HG03196 (cell line): ENCODE measurements at regions not wholly inside any gene's neighbourhood (a gene's known extent, or its start where the extent isn't known, plus 50 kb on each side); places are given as distances from the start of the nearest gene placed in this dataset.

Experiments used
- ATAC-seq: cut with Tn5 transposase; IDR thresholded peaks from one replicate; pipeline ENCODE4 v1.9.1; 2021; ENCODE audit not compliant: unreplicated experiment

DNA sequence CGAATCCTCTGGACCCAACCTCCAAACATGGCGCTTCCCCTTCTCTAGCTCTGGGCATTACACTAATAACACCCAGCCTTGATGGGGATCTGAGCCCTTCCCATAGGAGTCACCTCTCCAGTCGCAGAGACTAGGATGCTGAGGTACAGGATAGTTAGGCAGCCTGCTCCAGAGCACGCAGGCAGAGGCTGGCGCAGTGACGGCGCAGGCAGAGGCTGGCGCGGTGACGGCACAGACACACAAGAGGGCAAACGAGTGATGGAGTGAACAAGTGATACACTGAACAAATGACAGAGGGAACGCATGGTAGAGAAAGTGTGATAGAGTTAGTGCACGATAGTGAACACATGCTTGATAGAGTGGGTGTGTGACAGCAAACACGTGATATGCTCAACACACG is 518.5 kb downstream of the EIPR1 start:
- ATAC-seq: no peak

DNA sequence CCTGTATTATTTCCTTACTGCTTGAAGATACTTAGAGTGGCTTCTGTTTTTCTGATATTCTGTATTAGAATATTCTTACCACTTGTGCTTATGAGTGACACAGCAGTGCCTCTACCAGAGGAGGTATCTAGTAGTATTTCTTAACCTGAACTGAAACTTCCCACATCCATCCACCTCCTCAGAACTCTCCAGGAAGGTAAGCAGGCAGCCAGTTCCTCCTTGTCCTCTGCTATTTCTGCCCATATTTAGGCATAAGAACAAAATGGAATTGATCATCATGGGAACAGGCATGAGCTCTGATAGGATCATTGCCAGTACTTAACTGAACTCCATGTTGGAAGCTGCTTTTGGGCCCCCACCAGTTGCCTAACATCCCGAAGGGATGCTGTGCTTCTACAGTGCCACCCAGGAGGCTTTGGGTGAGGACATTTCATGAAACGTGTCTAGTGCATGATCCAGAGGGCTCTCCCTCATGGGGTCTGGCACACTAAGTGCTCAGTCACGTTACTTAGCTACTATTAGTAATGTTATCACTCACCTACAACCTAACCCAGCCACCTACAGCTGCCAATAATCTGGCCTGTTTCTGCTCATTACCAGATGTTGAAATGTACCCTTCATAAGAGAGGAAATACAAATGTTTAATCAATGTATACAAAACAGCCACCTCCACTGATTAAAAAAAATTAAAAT is 520.7 kb downstream of the EIPR1 start:
- ATAC-seq: no peak

DNA sequence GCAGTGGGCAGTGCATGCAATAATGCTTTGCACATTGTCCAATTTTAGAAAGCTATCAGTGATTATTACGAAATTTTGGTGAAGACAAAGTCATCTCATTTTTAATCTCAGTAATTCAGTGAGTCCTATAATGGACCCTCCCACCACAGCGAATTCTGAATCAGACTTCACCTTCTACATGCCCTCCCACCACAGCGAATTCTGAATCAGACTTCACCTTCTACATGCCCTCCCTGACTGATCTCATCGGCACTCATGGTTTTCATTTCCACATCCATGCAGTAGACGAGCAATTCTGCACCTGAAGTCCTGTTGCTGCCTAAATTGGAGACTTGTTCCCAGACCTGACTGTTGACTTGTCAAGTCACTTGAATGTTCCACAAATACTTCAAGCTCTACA is 522.3 kb downstream of the EIPR1 start:
- ATAC-seq: no peak

DNA sequence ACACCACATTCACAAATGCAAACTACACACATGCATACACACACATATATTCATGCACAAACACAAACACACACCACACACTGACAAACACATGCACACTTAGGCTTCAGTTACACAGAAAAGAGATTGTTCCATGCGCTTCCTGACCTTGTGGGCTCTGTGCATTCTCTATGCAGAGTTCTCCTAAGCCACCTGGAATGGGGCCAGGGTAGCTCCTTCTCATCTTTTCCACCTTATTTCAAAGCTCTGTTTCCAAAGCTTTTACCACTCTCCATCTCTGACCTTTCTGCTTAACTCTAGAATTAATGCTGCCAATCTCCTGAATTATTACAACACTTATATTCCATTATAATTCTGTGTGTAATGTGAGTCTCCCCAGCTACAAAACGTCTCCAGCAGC is 522.3 kb upstream of the MYT1L start:
- no peak for ATAC-seq

DNA sequence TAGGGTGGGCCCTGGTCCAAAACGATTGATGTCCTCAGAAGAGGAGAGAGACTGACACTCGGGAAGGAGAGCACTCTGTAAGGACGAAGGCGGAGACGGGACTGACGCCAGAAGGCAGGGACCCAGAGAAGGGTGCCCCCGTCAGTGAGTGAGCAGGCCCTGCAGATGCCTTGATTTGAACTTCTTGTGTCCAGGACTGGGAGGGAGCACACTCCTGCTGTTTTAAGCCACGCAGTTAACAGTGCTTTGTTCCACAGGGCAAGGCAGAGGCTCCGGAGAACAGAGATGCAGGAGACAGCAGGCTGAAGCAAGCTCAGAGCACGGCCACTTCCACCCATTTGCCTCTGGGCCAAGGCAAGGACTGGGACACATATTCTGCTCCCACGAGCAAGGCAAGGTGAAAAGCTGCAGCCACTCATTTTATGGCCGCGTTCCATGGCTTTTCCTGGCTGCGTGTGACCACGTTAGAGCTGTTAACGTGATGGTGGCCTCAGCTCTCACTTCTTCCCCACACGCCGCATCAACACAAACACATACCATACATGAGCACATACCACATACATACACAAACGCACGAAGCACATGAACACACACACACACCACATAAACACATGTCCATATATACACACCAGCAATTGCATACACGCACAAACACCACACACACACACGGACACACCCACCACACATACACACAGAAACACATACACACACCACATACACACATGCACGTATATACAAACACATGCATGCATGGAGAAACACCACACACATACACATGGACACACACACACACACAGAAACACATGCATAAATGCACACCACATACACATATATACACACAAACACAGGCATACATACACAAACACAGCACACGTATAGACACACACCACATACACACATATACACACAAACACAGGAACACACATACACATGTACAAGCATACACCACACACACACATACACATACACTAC is 521.0 kb upstream of the MYT1L start:
- no peak for ATAC-seq

DNA sequence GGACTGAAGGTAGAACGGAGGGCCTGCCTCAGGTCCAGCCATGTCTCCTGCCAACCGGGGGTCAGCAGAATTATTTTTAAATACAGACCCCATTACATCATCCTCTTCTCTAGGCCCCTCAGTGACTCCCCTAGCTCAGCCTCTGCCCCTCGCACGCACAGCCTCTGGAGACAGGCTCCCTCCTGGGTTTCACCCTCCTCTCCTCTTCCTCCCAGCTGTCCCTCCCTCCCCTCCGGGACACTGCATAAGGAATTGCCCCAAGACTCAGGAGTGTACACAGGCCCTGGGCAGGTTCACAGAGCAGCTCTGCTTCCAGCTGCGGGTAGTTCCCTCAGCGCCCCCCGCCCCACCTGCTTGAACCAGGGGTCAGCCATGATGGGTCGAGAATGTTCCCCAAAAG is 520.2 kb upstream of the MYT1L start:
- ATAC-seq: no peak

DNA sequence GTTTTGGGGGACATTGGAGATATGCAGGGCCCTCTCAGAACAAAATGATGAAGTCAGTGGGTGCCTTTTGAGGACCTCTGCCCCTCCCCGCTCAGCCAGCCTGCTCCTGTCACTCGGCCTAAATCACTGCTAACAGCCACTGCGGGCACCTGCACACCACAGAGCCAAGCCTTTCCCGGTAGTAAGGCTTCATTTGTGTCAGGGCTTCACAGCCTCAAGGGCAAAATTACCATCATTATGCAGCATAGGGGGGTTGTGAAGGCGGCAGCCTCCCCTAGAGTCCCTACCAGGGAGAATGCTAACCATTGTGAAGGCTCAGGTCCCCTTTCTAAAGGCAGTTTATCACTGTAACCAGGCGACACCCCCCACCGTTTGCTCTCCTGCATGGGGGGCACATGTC is 519.8 kb upstream of the MYT1L start:
- no peak for ATAC-seq

DNA sequence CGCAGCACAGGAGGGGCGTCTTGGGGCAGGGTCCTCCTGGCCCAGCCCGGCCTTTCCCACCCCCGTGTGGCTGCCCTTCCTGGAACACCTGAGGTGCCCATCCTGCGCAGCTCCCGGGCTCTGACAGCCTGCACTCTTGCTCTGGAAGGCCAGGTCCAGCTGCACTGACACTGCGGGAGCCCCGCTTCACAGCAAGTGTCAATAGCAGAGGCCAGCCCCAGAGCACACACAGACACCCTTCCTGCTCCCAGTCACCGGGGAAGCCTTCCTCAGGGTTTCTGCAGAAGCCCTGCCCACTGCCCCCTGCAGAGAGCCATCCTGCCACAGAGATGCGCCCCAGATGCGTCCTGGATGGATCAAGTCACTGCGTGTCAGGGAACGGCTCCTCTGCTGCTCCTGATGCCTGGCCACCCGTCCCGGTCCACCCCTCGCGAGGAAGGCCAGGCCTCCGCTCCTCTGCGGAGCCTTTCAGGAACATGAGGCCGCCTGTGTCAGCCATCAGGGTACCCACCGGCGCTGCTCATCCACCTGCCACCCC is 519.2 kb upstream of the MYT1L start:
- no peak for ATAC-seq

DNA sequence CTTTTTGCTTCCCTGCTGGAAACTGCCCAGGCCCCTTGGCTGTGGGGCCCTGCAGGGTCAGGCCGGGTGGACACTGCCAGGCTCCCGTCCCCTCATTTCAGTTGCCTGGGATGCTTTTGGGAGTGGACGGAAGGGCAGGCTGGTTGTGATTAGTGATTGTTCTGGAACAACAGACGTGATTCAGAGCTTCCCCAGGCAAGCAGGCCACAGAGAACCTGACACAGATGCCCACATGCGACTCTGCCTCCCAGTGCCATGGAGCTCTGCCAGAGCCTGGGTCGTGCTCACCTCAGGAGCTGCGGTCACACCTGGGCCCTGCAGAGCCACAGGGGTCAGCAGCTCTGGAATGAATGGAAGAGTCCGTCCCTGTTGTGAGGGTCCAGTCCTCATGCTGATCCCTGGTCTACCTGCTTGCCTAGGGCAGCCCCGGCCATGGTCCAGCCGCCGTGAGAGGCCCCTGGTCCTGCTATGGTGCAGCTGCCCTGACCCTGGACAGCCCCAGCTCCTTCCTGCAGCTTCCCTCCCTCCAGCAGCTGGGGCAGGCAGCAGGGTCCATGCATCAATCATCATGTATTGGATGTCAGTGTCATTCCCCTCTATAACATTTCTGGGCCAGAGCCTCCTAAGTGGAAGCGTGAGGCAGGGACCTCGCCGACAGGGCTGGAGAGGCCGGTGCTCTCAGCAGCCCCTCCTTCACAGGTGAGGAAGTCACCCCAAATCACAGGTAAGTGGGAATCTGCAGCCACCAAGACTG is 518.6 kb upstream of the MYT1L start:
- no peak for ATAC-seq

DNA sequence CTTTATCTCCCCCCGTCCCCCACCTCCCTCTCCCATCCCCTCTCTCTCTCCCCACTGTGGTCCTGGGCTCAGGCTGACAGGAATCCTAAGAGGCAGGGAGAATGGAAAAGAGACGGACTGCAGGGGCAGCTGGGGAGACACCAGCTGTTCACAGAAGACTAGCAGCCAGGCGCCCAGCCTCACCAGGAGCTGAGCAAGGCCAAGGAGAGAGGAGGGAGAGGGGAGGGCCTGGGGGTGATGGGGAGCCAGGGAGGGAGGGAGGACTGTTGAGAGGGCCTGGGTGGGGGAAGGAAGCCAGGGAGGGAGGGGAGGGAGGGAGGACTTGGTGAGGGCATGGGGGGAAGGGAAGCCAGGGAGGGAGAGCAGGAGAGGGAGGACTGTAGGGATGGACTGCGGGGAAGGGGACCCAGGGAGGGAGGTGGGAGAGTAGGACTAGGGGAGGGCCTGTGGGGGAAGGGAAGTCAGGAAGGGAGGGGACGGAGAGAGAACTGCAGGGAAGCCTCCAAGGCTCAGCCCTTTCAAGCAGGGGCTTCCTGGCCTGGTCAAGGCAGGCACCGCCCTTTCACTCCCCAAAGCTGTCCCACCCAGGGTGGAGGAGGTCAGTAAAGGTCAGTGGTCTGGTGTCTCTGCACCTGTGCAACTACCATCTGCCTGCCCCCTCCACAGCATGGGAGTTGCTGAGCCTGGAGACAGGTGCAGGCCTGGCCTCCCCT is 517.7 kb upstream of the MYT1L start:
- no peak for ATAC-seq

DNA sequence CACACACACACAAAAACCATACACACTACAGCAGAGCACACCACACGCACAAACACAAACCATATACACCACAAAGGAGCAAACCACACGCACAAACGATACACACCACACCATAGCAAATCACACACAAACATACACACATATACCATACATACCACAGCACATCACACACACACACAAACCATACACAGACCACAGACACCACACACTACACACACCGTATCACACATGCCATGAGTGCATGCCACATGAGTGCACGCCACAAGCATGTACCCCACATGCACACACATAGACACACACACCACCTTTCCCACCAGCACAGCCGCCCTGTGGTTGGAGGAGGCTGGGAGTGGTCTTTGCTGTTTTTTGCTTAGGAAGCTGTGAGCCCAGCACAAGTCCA is 517.1 kb upstream of the MYT1L start:
- ATAC-seq: no peak

DNA sequence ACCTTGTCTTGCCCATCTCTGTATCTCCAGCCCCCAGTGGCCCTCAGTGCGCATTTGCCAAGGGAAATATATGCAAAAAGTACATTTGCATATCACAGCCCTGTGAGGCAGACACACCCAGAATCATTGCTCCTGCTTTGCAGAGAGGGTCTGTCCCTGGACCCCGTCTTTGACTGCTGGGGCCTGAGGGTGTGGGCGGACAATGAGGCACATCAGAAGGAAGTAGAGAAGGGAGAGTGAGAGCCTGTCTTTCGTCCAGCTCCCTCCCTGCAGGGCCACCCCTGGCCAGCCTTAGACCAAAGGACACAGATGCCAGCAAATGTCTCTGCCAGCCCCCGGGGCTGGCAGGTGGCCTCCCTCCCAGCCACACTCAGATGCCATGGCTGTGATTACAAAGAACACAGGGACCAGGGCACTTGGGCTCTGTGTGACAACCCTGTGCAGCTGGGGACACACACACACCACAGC is 516.2 kb upstream of the MYT1L start:
- no peak for ATAC-seq

DNA sequence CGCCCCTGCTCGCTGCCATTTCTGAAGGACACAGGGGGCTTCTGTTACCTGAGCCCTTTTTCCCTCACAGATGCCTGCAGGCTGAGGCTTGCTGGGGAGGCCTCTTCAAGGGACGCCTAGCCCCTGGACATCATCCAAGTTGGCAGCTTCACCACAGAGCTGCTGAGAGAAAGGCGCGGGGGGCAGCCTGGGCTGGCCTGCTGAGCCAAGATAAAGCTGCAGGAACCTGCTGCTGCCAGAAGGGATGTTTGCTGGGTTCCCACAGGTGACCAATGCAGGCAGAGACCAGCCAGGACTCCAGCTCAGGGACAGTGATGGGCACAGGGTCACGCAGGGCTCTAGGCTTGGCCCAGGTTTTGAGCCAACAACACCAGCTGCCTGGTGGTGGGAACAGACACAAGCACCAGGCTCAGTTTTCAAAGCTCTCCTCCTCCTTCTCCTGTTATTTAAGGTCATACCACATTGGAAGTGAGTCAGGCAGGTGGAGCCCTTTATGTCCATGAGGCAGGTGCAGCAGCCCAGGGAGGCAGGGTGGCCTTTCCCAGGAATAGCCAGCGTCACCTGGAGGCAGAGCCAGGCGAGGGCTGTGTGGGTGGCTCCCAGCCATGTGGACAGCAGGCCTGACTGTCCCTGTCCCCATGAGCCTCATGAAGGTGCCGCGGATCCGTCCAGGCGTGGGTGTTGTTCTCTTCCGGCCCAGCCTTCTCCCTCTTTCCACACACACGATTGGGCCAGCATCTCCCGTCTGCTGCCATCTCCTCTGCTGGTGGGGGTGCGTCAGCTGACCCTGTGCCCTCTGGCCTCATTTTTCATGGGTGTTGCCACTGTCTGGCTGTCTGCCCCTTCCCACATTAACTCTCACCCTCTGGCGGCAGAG is 515.5 kb upstream of the MYT1L start:
- ATAC-seq: no peak

DNA sequence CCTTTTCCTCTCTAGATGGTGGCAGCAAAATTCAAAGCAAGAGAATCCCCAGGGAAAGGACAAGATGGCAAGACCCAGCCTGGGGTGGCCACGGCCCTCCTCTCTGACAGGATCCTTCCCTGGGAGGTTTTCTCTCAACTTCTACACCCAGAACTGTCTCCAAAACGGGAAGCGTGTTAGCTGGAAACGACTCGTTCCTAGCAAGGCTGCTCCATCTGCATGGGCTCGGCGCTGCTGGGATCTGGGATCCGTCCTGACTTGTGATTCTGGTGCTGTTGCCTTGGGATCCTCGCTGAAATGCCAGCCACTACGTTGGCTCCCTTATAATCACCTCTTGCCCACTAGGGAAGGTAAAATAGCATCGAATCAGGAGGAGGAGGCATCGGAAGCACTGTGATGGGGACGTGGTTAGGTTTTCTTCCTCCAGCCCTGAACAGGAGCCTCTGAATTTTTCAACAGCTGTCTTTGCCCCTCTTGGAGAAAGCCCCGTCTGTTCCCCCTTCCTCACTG is 514.8 kb upstream of the MYT1L start:
- ATAC-seq: no peak

DNA sequence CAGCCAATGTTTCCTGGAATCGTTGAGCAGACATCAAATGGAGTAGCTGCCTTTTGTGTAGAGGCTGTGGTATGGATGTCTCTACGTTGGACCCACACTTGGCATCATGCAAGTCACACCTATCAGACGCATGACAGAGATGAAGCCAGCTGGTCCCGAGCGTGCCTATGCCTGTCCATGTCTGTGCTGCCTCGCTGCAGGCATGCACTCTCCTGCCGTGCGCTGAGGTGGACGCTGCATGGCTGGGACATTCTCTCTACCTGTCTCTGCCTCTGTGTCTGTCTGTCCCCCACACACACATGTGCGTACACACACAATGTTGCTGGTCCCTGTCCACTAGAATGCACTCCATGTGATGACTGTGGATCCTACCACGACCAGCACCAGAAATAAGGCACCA is 514.2 kb upstream of the MYT1L start:
- ATAC-seq: no peak

DNA sequence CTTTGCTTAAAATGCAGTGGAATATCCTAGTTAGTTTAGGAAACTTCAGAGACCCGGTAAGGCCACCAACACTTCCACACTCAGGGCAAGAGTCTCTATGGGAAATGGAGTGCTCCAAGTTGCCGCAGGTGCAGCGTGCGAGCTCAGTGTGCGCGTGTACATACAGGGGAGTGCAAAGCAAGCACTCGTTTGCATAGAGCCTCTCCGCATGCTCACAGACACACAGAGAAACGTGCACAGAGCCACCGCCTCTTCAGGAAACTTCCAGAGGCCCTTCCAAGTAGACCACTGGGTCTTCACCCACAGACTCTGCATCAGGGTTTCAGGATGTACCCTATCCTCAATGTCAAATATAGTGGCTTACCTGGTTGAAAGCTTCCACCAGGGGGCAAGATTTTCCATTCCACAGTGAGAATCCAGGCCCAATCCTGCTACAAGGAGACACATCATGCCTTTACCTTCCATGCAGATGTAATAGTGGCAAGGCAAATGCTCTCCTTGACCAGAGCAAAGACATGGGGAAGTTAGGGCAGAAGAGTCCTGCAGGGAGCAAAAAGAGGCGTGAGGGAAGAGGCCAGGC is 513.0 kb upstream of the MYT1L start:
- no peak for ATAC-seq

DNA sequence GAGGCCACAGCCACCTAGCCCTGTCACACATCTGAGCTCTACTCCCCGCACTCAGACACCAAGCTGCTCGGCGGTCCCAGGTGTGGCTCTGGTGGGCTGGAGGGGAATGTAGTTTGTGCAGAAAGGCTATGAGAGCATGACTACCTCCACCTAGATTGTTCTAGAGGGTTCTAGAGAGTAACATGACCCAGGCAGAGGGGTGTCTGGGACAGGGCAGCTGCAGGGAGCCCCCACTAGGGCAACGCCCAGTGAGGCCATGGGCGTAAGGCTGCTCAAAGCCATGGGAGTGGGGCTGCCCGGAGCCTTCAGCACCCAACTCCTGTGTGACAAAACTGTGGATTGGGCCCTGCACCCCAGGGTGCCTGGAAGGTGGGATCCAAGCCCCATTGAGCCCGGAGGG is 511.4 kb upstream of the MYT1L start:
- ATAC-seq: no peak

DNA sequence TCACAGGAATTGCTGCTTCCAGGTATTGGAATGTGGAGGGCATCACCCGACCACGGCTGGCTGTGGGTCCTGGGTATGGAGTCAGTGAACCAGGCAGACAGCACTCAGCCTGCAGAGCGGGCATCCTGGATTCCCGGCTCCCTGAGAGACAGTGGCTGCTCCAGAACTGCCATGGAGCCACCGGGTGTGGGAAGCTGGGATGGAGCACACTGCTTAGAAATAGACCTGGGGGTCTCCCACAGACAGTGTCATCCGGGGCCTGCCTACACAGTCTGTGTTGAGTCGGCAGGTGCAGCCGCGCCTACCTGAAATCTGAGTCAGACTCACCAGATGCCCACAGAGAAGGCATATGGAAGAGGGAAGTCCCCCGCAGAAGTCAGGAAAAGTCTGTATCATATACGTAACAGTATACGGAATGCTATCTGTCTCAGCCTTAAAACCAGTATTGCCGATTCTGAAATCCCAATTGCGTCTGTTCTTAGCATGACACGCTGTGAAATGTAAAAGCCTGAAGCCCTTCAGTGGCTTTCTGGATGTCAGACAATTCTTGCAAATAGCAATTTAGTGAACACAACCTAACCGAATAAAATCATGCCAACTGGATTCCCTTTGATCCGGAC is 509.7 kb upstream of the MYT1L start:
- no peak for ATAC-seq
